ENCODE measurements at regions not wholly inside any gene's neighbourhood (a gene's known extent, or its start where the extent isn't known, plus 50 kb on each side); places are given as distances from the start of the nearest gene placed in this dataset.
A peak's percentile ranks its signal among the peaks of the same experiment; 100 is the strongest.

DNA sequence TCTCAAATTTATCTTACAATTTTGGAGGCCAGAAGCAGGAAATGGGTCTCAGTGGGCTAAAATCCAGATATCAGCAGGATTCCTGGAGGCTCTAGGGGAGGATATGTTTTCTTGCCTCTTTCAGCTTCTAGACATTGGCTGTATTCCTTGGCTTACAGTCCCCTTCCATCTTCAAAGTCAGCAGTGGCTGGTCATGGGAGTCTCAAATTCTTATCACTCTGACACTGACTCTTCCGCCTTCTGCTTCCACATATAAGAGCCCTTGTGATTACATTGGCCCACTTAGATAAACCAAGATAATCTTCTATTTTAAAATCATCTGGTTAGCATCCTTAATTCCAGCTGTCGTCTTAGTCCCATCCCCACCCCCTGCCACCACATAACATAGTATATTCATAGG is 113.0 kb downstream of the PCDH7 start:
- TF ChIP-seq EZH2 (IDR thresholded peaks at IDR 0.05; ENCODE audit: low read length, missing control alignments): no peak
- TF ChIP-seq CTCF (conservative IDR thresholded peaks at IDR 0.05 in 1 of 2, IDR thresholded peaks at IDR 0.05 in 1 of 2; ENCODE audit: low read depth in 1 of 2, low read length in 2 of 2): no peak
- H3K9ac ChIP-seq (ENCODE audit: insufficient read depth, low read length): no peak overlapping the region
- no peaks in the 10 kb centered on the region for H3K27me3 ChIP-seq (ENCODE audit: control insufficient read depth, insufficient read depth, low read length)
- no peak for DNase-seq (ENCODE audit: low read depth in 2 of 2)
- no peak overlapping the region for H3K27ac ChIP-seq (ENCODE audit: insufficient read depth, low read length)
- no peak overlapping the region for H3K4me3 ChIP-seq (replicated peaks in 1 of 4; ENCODE audit: control extremely low read depth in 1 of 4, insufficient read depth in 1 of 4, low read depth in 3 of 4, low read length in 4 of 4)
- no peaks in the 10 kb centered on the region for H4K20me1 ChIP-seq (ENCODE audit: control insufficient read depth, extremely low read depth, insufficient read depth, low read length)
- H3K9me3 ChIP-seq (ENCODE audit: control insufficient read depth, insufficient read depth, low read depth, low read length): no peaks in the 10 kb centered on the region
- H2AFZ ChIP-seq (ENCODE audit: low read length): no peak overlapping the region
- H3K36me3 ChIP-seq (ENCODE audit: control insufficient read depth, insufficient read depth, low read length): no peaks in the 10 kb centered on the region
- H3K4me2 ChIP-seq (ENCODE audit: extremely low read depth, insufficient read depth, low read length): no peak overlapping the region
- H3K79me2 ChIP-seq (ENCODE audit: control insufficient read depth, insufficient read depth, low read length): no peaks in the 10 kb centered on the region
- H3K4me1 ChIP-seq (ENCODE audit: control insufficient read depth, extremely low read depth, insufficient read depth, low read length): no peaks in the 10 kb centered on the region

- Histone ChIP-seq H3K27me3 (ENCODE audit: control insufficient read depth, insufficient read depth, low read length) (no peaks in the 10 kb centered on the region), H2AFZ (ENCODE audit: low read length) (no peak overlapping the region), H3K27ac (ENCODE audit: insufficient read depth, low read length) (no peak overlapping the region), H3K4me3 (replicated peaks in 1 of 4; ENCODE audit: control extremely low read depth in 1 of 4, insufficient read depth in 1 of 4, low read depth in 3 of 4, low read length in 4 of 4) (no peak overlapping the region), H3K9me3 (ENCODE audit: control insufficient read depth, insufficient read depth, low read depth, low read length) (no peaks in the 10 kb centered on the region), H3K36me3 (ENCODE audit: control insufficient read depth, insufficient read depth, low read length) (no peaks in the 10 kb centered on the region), H3K79me2 (ENCODE audit: control insufficient read depth, insufficient read depth, low read length) (no peaks in the 10 kb centered on the region), H4K20me1 (ENCODE audit: control insufficient read depth, extremely low read depth, insufficient read depth, low read length) (no peaks in the 10 kb centered on the region), H3K4me1 (ENCODE audit: control insufficient read depth, extremely low read depth, insufficient read depth, low read length) (no peaks in the 10 kb centered on the region), H3K9ac (ENCODE audit: insufficient read depth, low read length) (no peak overlapping the region), H3K4me2 (ENCODE audit: extremely low read depth, insufficient read depth, low read length) (no peak overlapping the region)
- no peak for DNase-seq (ENCODE audit: low read depth in 2 of 2)
- TF ChIP-seq EZH2 (IDR thresholded peaks at IDR 0.05; ENCODE audit: low read length, missing control alignments): no peak
- no peak for TF ChIP-seq CTCF (conservative IDR thresholded peaks at IDR 0.05 in 1 of 2, IDR thresholded peaks at IDR 0.05 in 1 of 2; ENCODE audit: low read depth in 1 of 2, low read length in 2 of 2)
Observed at GRCh38 chr4:30835044-30835443, 114.9 kb downstream of the PCDH7 start.

- Histone ChIP-seq H3K4me1 (ENCODE audit: control insufficient read depth, extremely low read depth, insufficient read depth, low read length) (no peaks in the 10 kb centered on the region), H3K36me3 (ENCODE audit: control insufficient read depth, insufficient read depth, low read length) (no peaks in the 10 kb centered on the region), H4K20me1 (ENCODE audit: control insufficient read depth, extremely low read depth, insufficient read depth, low read length) (no peaks in the 10 kb centered on the region), H3K9ac (ENCODE audit: insufficient read depth, low read length) (no peak overlapping the region), H3K27me3 (ENCODE audit: control insufficient read depth, insufficient read depth, low read length) (no peaks in the 10 kb centered on the region), H3K4me2 (ENCODE audit: extremely low read depth, insufficient read depth, low read length) (no peak overlapping the region), H3K79me2 (ENCODE audit: control insufficient read depth, insufficient read depth, low read length) (no peaks in the 10 kb centered on the region), H3K27ac (ENCODE audit: insufficient read depth, low read length) (no peak overlapping the region), H2AFZ (ENCODE audit: low read length) (no peak overlapping the region), H3K9me3 (ENCODE audit: control insufficient read depth, insufficient read depth, low read depth, low read length) (no peaks in the 10 kb centered on the region), H3K4me3 (replicated peaks in 1 of 4; ENCODE audit: control extremely low read depth in 1 of 4, insufficient read depth in 1 of 4, low read depth in 3 of 4, low read length in 4 of 4) (no peak overlapping the region)
- TF ChIP-seq CTCF (conservative IDR thresholded peaks at IDR 0.05 in 1 of 2, IDR thresholded peaks at IDR 0.05 in 1 of 2; ENCODE audit: low read depth in 1 of 2, low read length in 2 of 2): no peak
- TF ChIP-seq EZH2 (IDR thresholded peaks at IDR 0.05; ENCODE audit: low read length, missing control alignments): no peak
- peak in 1 of 2 donors; percentile 60 for DNase-seq (ENCODE audit: low read depth in 2 of 2)
Observed at GRCh38 chr4:30836231-30836630, 116.1 kb downstream of the PCDH7 start.

Data from fibroblast of lung (primary cell).